ENCODE measurements at regions not wholly inside any gene's neighbourhood (a gene's known extent, or its start where the extent isn't known, plus 50 kb on each side); places are given as distances from the start of the nearest gene placed in this dataset.
"Not testable (repeated sequence)": the region's sequence is repeated elsewhere in the genome, so short reads cannot be mapped to it uniquely, and the experiment has no call there.

DNA sequence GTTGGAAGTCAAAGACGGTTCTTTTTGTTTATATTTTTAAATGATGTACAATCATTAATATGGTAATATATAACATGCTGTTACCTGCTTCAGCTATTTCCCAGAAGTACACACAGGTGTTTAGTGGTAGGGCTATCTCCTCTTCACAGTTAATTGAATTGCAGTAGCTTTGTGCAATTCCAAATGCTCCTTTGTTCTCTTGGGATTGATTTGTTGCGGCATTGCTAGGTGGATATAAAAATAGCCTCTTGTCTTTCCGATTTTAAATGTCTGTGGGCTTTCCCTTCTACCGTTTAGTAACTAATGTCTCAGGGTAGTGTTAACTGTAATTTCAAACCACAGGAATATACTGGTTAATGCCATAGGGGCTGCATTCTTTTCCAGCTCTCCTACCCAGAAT is 307.6 kb upstream of the SLITRK3 start:
- WGBS, 2 donors: 50 to 57% methylated on average over 4 of the region's 4 CpGs
- no peak overlapping the region for H3K4me3 ChIP-seq
- H3K9me3 ChIP-seq: no peaks in the 10 kb centered on the region
- TF ChIP-seq, protein P1, sequence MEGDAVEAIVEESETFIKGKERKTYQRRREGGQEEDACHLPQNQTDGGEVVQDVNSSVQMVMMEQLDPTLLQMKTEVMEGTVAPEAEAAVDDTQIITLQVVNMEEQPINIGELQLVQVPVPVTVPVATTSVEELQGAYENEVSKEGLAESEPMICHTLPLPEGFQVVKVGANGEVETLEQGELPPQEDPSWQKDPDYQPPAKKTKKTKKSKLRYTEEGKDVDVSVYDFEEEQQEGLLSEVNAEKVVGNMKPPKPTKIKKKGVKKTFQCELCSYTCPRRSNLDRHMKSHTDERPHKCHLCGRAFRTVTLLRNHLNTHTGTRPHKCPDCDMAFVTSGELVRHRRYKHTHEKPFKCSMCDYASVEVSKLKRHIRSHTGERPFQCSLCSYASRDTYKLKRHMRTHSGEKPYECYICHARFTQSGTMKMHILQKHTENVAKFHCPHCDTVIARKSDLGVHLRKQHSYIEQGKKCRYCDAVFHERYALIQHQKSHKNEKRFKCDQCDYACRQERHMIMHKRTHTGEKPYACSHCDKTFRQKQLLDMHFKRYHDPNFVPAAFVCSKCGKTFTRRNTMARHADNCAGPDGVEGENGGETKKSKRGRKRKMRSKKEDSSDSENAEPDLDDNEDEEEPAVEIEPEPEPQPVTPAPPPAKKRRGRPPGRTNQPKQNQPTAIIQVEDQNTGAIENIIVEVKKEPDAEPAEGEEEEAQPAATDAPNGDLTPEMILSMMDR (IDR thresholded peaks at IDR 0.05): no peak
- TF ChIP-seq POLR2A (IDR thresholded peaks at IDR 0.05): no peak
- intact Hi-C loops (cut with DNase I): no loop called here
- no peaks in the 10 kb centered on the region for H3K36me3 ChIP-seq (replicated peaks in 1 of 2; ENCODE audit: insufficient read depth in 1 of 2, low read depth in 2 of 2)
- H3K4me1 ChIP-seq: no peaks in the 10 kb centered on the region
- H3K27me3 ChIP-seq: no peaks in the 10 kb centered on the region
- H3K27ac ChIP-seq: no peak overlapping the region
- ATAC-seq (no peak), DNase-seq (no peak)

DNA sequence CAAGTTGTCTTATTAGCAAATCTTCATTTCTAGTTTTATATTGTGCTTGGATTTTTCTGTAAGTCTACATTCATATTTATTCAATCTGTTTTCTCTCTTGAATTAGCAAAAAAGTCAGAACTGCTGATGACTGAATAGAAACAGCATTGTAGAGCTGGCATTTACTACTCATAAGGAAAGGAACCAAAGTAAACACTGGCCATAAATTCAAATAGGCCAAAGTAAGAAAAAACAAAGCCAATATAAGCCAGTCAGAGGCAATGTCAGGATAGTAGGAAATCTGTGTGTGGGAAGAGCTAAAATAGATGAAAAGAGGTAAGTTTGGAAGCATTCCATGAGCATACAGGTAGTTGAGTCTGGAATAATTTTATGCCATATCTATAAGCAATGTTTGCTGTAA is 307.2 kb upstream of the SLITRK3 start:
- Histone ChIP-seq H3K4me3 (no peak overlapping the region), H3K27me3 (no peaks in the 10 kb centered on the region), H3K36me3 (replicated peaks in 1 of 2; ENCODE audit: insufficient read depth in 1 of 2, low read depth in 2 of 2) (no peaks in the 10 kb centered on the region), H3K27ac (no peak overlapping the region), H3K9me3 (no peaks in the 10 kb centered on the region), H3K4me1 (no peaks in the 10 kb centered on the region)
- TF ChIP-seq, protein P1 (IDR thresholded peaks at IDR 0.05): no peak
- TF ChIP-seq POLR2A (IDR thresholded peaks at IDR 0.05): no peak
- ATAC-seq (no peak), DNase-seq (no peak)
- intact Hi-C loops (cut with DNase I): no loop called here

DNA sequence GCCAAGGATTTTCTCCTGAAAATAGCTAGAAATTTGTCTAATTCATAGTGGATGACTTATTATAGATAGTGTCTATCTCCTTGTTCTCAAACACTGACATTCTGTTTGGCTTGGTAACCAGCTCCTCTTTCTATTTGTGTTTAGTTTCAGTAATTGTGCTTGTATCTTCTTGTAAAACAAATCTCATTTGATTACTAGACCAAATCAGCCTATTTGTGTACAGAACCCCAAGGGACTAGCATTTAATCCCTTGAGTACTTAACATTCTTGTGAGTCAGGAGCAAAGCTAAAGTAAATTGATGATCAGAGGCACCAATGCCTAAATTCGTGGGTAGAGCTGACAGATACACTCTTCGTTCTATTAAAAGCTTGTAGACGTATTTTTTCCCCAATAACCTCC is 306.5 kb upstream of the SLITRK3 start:
- H3K36me3 ChIP-seq (replicated peaks in 1 of 2; ENCODE audit: insufficient read depth in 1 of 2, low read depth in 2 of 2): no peaks in the 10 kb centered on the region
- no peak for DNase-seq
- no peak for ATAC-seq
- no peak for TF ChIP-seq POLR2A (IDR thresholded peaks at IDR 0.05)
- TF ChIP-seq, protein P1 (IDR thresholded peaks at IDR 0.05): no peak
- 60% methylated on average over 3 of the region's 3 CpGs for WGBS, 2 donors
- no peaks in the 10 kb centered on the region for H3K9me3 ChIP-seq
- no peak overlapping the region for H3K27ac ChIP-seq
- no peaks in the 10 kb centered on the region for H3K27me3 ChIP-seq
- no peak overlapping the region for H3K4me3 ChIP-seq
- H3K4me1 ChIP-seq: no peaks in the 10 kb centered on the region
- intact Hi-C loops (cut with DNase I): no loop called here

DNA sequence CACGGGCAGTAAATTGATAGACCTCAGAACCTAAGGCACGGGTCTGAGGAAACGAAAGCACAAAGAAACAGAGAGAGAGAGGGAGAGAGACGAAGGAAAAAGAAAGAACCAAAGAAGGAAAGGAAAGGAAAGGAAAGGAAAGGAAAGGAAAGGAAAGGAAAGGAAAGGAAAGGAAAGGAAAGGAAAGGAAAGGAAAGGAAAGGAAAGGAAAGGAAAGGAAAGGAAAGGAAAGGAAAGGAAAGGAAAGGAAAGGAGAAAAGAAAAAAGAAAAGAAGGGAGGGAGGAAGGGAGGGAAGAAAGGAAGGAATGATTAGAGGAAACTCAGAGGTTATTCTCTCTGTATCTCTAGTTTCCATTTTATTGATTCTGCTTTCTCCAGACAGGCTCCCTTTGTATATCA is 302.6 kb upstream of the SLITRK3 start:
- ATAC-seq; H3K27ac ChIP-seq; intact Hi-C loops (cut with DNase I); H3K4me1 ChIP-seq; H3K27me3 ChIP-seq; H3K36me3 ChIP-seq (replicated peaks in 1 of 2; ENCODE audit: insufficient read depth in 1 of 2, low read depth in 2 of 2); DNase-seq; H3K9me3 ChIP-seq; H3K4me3 ChIP-seq: not testable (repeated sequence)
- WGBS, 2 donors: 72 to 79% methylated on average over 4 of the region's 4 CpGs

DNA sequence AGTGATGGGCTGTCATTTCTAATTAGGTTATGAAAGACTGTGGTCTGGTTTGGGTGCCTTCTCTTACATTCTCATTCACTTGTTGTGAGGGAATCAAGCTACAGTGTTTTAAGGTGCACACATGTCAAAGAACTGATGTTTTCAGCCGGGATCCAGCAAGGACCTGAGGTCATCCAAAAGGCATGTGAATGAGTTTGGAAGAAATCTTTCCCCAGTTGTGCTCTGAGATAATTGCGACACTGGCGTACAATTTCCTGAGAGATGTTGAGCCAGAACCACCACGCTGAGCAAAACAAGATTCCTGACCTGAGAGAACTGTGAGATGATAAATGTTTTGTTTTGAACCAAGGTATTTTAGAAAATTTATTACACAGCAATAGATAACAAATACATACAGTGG is 295.3 kb upstream of the SLITRK3 start:
- 78 to 80% methylated on average over 4 of the region's 4 CpGs for WGBS, 2 donors
- Histone ChIP-seq H3K27ac (no peak overlapping the region), H3K4me3 (no peak overlapping the region), H3K27me3 (no peaks in the 10 kb centered on the region), H3K9me3 (no peaks in the 10 kb centered on the region), H3K4me1 (no peaks in the 10 kb centered on the region), H3K36me3 (replicated peaks in 1 of 2; ENCODE audit: insufficient read depth in 1 of 2, low read depth in 2 of 2) (no peaks in the 10 kb centered on the region)
- ATAC-seq (no peak), DNase-seq (no peak)
- TF ChIP-seq, protein P1 (IDR thresholded peaks at IDR 0.05): no peak
- TF ChIP-seq POLR2A (IDR thresholded peaks at IDR 0.05): no peak
- intact Hi-C loops (cut with DNase I): no loop called here
